H1 (cell line): ENCODE measurements at regions not wholly inside any gene's neighbourhood (a gene's known extent, or its start where the extent isn't known, plus 50 kb on each side); places are given as distances from the start of the nearest gene placed in this dataset.
A peak's percentile ranks its signal among the peaks of the same experiment; 100 is the strongest.

ENCODE experiments used
- CTCF ChIA-PET: fragments of 300-600 bp; sonication (Branson Sonifier 250); formaldehyde crosslinking; loops from one replicate; lab custom pipeline; 2021; ENCODE audit not compliant: partially characterized antibody; lab: Charles Lee
- POLR2A ChIA-PET: fragments of 300-600 bp; sonication (Branson Sonifier 250); formaldehyde crosslinking; loops from one replicate; lab custom pipeline; 2021; ENCODE audit warnings: inconsistent platforms; ENCODE audit not compliant: partially characterized antibody; lab: Charles Lee
- DNase-seq, 2 experiments: peaks; one replicate each; pipeline versions ENCODE4 v3.0.0 to v3.0.0-alpha.2; 2010 to 2022; ENCODE audit warnings: low spot score in 2 of 2, low read depth in 1 of 2, mixed read lengths in 1 of 2
- FAIRE-seq: peaks from 2 replicates; lab custom pipeline; 2011; peaks lifted over from hg19 to GRCh38; lab: Jason Lieb, UNC
- H2AFZ ChIP-seq: 2 replicates; pipeline ENCODE4 v1.8.1; 2012; ENCODE audit warnings: low read length, inconsistent platforms
- H2AK5ac ChIP-seq: 2 replicates; pipeline ENCODE4 v1.6.1; 2013; ENCODE audit warnings: low read depth, low read length
- H2BK120ac ChIP-seq: replicated peaks from 2 replicates; pipeline ENCODE3; 2013; ENCODE audit warnings: low read depth, low read length, inconsistent platforms
- H2BK12ac ChIP-seq: 2 replicates; pipeline ENCODE4 v1.6.1; 2013; ENCODE audit warnings: low read depth, low read length
- H2BK15ac ChIP-seq: 2 replicates; pipeline ENCODE4 v1.6.1; 2013; ENCODE audit warnings: low read length
- H2BK20ac ChIP-seq: 2 replicates; pipeline ENCODE4 v1.6.1; 2013; ENCODE audit warnings: low read length
- H2BK5ac ChIP-seq: 2 replicates; pipeline ENCODE4 v1.6.1; 2013; ENCODE audit warnings: low read depth, low read length
- H3K14ac ChIP-seq: 2 replicates; pipeline ENCODE4 v1.6.1; 2013; ENCODE audit warnings: inconsistent platforms; ENCODE audit not compliant: insufficient read length
- H3K18ac ChIP-seq: 2 replicates; pipeline ENCODE4 v1.6.1; 2013; ENCODE audit warnings: low read length; ENCODE audit errors: extremely low read depth
- H3K23ac ChIP-seq: 2 replicates; pipeline ENCODE4 v1.6.1; 2013; ENCODE audit warnings: inconsistent platforms; ENCODE audit not compliant: insufficient read length
- H3K23me2 ChIP-seq: 2 replicates; pipeline ENCODE4 v1.6.1; 2013; ENCODE audit warnings: low read depth, low read length
- H3K27ac ChIP-seq: 2 replicates; pipeline ENCODE4 v1.6.1; 2011; ENCODE audit warnings: low read depth, low read length, inconsistent platforms
- H3K27me3 ChIP-seq, 4 experiments: replicated peaks in 1 of 4; 1 replicate in 1 of 4; 2 replicates in 3 of 4; pipeline versions ENCODE4 v1.6.1 to v1.8.1; 2011 to 2013; ENCODE audit warnings: low read length in 3 of 4, mild to moderate bottlenecking in 3 of 4, inconsistent platforms in 2 of 4, mixed read lengths in 2 of 4, moderate library complexity in 1 of 4; ENCODE audit not compliant: control insufficient read depth in 3 of 4, insufficient read depth in 3 of 4; ENCODE audit errors: extremely low read depth in 1 of 4
- H3K36me3 ChIP-seq, 4 experiments: 2 replicates each; pipeline versions ENCODE4 v1.6.1 to v1.8.1; 2011 to 2013; ENCODE audit warnings: mild to moderate bottlenecking in 4 of 4, low read length in 3 of 4, moderate library complexity in 2 of 4, control low read depth in 1 of 4, inconsistent platforms in 1 of 4; ENCODE audit not compliant: insufficient read depth in 4 of 4, control insufficient read depth in 2 of 4
- H3K4ac ChIP-seq: replicated peaks from 2 replicates; pipeline ENCODE3; 2013; ENCODE audit warnings: low read length, low read depth, mixed read lengths, inconsistent platforms; ENCODE audit not compliant: insufficient read length
- H3K4me1 ChIP-seq, 4 experiments: replicated peaks in 1 of 4; 1 replicate in 1 of 4; 2 replicates in 3 of 4; pipeline versions ENCODE4 v1.6.1 to v1.8.1; 2011 to 2013; ENCODE audit warnings: low read length in 3 of 4, inconsistent platforms in 2 of 4, mixed read lengths in 1 of 4; ENCODE audit not compliant: insufficient read depth in 4 of 4, control insufficient read depth in 3 of 4
- H3K4me2 ChIP-seq, 2 experiments: 2 replicates each; pipeline versions ENCODE4 v1.6.1 to v1.8.1; 2011 to 2013; ENCODE audit warnings: low read depth in 2 of 2, low read length in 2 of 2, control low read depth in 1 of 2, inconsistent platforms in 1 of 2, mild to moderate bottlenecking in 1 of 2; ENCODE audit not compliant: insufficient read depth in 1 of 2
- H3K4me3 ChIP-seq, 4 experiments: fragments of 200-600, 300-600 bp in 1 of 4; sonication (generic), shearing (Covaris generic), sonication (Bioruptor Twin) in 1 of 4; 2 replicates each; pipeline versions ENCODE4 v1.5.1 to v1.8.1; 2011 to 2016; ENCODE audit warnings: low read length in 4 of 4, low read depth in 3 of 4, control low read depth in 2 of 4, inconsistent platforms in 2 of 4, mild to moderate bottlenecking in 2 of 4, mixed read lengths in 1 of 4, moderate library complexity in 1 of 4; ENCODE audit not compliant: insufficient read depth in 2 of 4; ENCODE audit errors: extremely low read depth in 1 of 4
- H3K56ac ChIP-seq: replicated peaks from 2 replicates; pipeline ENCODE3; 2013; ENCODE audit warnings: low read depth, mild to moderate bottlenecking, mixed read lengths, low read length, inconsistent platforms; ENCODE audit not compliant: insufficient read length
- H3K79me1 ChIP-seq: 2 replicates; pipeline ENCODE4 v1.6.1; 2013; ENCODE audit warnings: low read depth, low read length, control low read depth
- H3K79me2 ChIP-seq, 2 experiments: 2 replicates each; pipeline versions ENCODE4 v1.6.1 to v1.8.1; 2012 to 2013; ENCODE audit warnings: low read length in 2 of 2, mild to moderate bottlenecking in 2 of 2, inconsistent platforms in 1 of 2; ENCODE audit not compliant: insufficient read depth in 2 of 2, control insufficient read depth in 1 of 2
- H3K9ac ChIP-seq, 4 experiments: replicated peaks in 1 of 4; 1 replicate in 1 of 4; 2 replicates in 3 of 4; pipeline versions ENCODE4 v1.6.1 to v1.8.1; 2011 to 2013; ENCODE audit warnings: low read depth in 3 of 4, low read length in 3 of 4, control low read depth in 2 of 4, mild to moderate bottlenecking in 2 of 4, moderate library complexity in 2 of 4, inconsistent platforms in 1 of 4; ENCODE audit errors: extremely low read depth in 1 of 4
- H3K9me3 ChIP-seq, 2 experiments: 2 replicates each; pipeline versions ENCODE4 v1.6.1 to v1.8.1; 2012 to 2013; ENCODE audit warnings: mild to moderate bottlenecking in 2 of 2, moderate library complexity in 2 of 2, control low read depth in 1 of 2, inconsistent platforms in 1 of 2, low read depth in 1 of 2, low read length in 1 of 2, mixed read lengths in 1 of 2; ENCODE audit not compliant: insufficient read depth in 2 of 2
- H4K20me1 ChIP-seq, 2 experiments: replicated peaks in 1 of 2; 2 replicates each; pipeline versions ENCODE3 to v1.8.1; 2011 to 2013; ENCODE audit warnings: inconsistent platforms in 2 of 2, low read length in 2 of 2, mild to moderate bottlenecking in 1 of 2; ENCODE audit not compliant: insufficient read depth in 2 of 2, control insufficient read depth in 1 of 2
- H4K5ac ChIP-seq: 2 replicates; pipeline ENCODE4 v1.6.1; 2013; ENCODE audit warnings: low read length, low read depth, mixed read lengths, inconsistent platforms; ENCODE audit not compliant: insufficient read length
- H4K8ac ChIP-seq: 2 replicates; pipeline ENCODE4 v1.8.0; 2013; ENCODE audit warnings: mild to moderate bottlenecking, moderate library complexity, low read length, inconsistent platforms; ENCODE audit not compliant: insufficient read depth; ENCODE audit errors: extremely low read depth
- H4K91ac ChIP-seq: replicated peaks from 2 replicates; pipeline ENCODE3; 2013; ENCODE audit warnings: low read length, mixed read lengths, inconsistent platforms; ENCODE audit not compliant: insufficient read length
- CEBPB ChIP-seq: IDR thresholded peaks from 2 replicates; pipeline ENCODE4 v1.6.1; 2012; ENCODE audit warnings: low read depth, low read length
- CREB1 ChIP-seq: IDR thresholded peaks from 2 replicates; pipeline ENCODE4 v1.6.1; 2012; ENCODE audit warnings: inconsistent platforms
- CTCF ChIP-seq, 3 experiments: IDR thresholded peaks; 1 replicate in 2 of 3; 2 replicates in 1 of 3; pipeline versions ENCODE4 v1.5.1 to v1.6.1; 2011; ENCODE audit warnings: low read length in 3 of 3, mild to moderate bottlenecking in 3 of 3, inconsistent platforms in 2 of 3, low read depth in 1 of 3, moderate library complexity in 1 of 3; ENCODE audit not compliant: insufficient read depth in 1 of 3; ENCODE audit errors: control extremely low read depth in 1 of 3
- GTF2F1 ChIP-seq: IDR thresholded peaks from 2 replicates; pipeline ENCODE4 v1.6.1; 2012; ENCODE audit warnings: low read depth, low read length, improper control_type of control experiment, borderline replicate concordance
- HDAC6 ChIP-seq: IDR thresholded peaks from one replicate; pipeline ENCODE4 v1.7.1; 2012; ENCODE audit warnings: low read depth, mild to moderate bottlenecking, inconsistent platforms, low read length, moderate library complexity
- KDM5A ChIP-seq: fragments of 200-600 bp; IDR thresholded peaks from 2 replicates; pipeline ENCODE4 v1.7.1; 2012; ENCODE audit warnings: mild to moderate bottlenecking, low read length, inconsistent platforms, mixed read lengths
- MAX ChIP-seq: IDR thresholded peaks from 2 replicates; pipeline ENCODE4 v1.6.1; 2012; ENCODE audit warnings: inconsistent platforms
- RBBP5 ChIP-seq: IDR thresholded peaks from 2 replicates; pipeline ENCODE4 v1.7.1; 2012; ENCODE audit warnings: low read depth, mild to moderate bottlenecking, inconsistent platforms, low read length, moderate library complexity, borderline replicate concordance
- TAF1 ChIP-seq: IDR thresholded peaks from 2 replicates; pipeline ENCODE4 v1.6.1; 2011; ENCODE audit warnings: mild to moderate bottlenecking, low read depth, low read length
- TAF7 ChIP-seq: optimal IDR thresholded peaks from 2 replicates; pipeline ENCODE3; 2011; ENCODE audit warnings: low read depth, mild to moderate bottlenecking, inconsistent platforms, low read length, moderate library complexity, borderline replicate concordance
- YY1 ChIP-seq: IDR thresholded peaks from 2 replicates; pipeline ENCODE4 v1.6.1; 2011; ENCODE audit warnings: low read depth, mild to moderate bottlenecking, low read length
- WGBS, 2 experiments: shearing (Covaris generic) in 1 of 2; methylation state at CpG; one replicate each; pipeline versions ENCODE4 v1.1.6 to v1.1.7; 2013 to 2015; ENCODE audit warnings: low lambda C conversion rate in 2 of 2, mixed read lengths in 2 of 2, inconsistent platforms in 1 of 2, low coverage in 1 of 2, missing lambda C conversion rate in 1 of 2; ENCODE audit not compliant: insufficient replicate concordance in 2 of 2, insufficient coverage in 1 of 2, insufficient read length in 1 of 2; ENCODE audit errors: extremely low coverage in 1 of 2, missing lambda C conversion rate in 1 of 2; 5-methylcytosine and 5-hydroxymethylcytosine counted together

- Histone ChIP-seq H3K9ac (no peak overlapping the region), H3K9me3 (no peaks in the 10 kb centered on the region), H4K20me1 (no peaks in the 10 kb centered on the region), H2AFZ (no peak overlapping the region), H3K79me2 (no peaks in the 10 kb centered on the region), H3K4me3 (no peak overlapping the region), H3K36me3 (no peaks in the 10 kb centered on the region), H3K23ac (no peak overlapping the region), H2BK5ac (no peak overlapping the region), H2BK120ac (no peak overlapping the region), H2BK20ac (no peak overlapping the region), H3K14ac (no peak overlapping the region), H2BK15ac (no peak overlapping the region), H3K4ac (no peak overlapping the region), H3K79me1 (no peaks in the 10 kb centered on the region), H3K4me2 (no peak overlapping the region), H3K4me1 (peaks cover 0 to 6% (median 0%) of the 10 kb centered on the region in 4 experiments; a peak in 4 of 7 replicates), H3K23me2 (no peaks in the 10 kb centered on the region), H4K8ac (no peak overlapping the region), H3K27me3 (no peaks in the 10 kb centered on the region), H3K18ac (no peak overlapping the region), H4K5ac (no peak overlapping the region), H2BK12ac (no peak overlapping the region), H4K91ac (no peak overlapping the region), H2AK5ac (no peak overlapping the region), H3K56ac (no peak overlapping the region), H3K27ac (no peak overlapping the region)
- POLR2A ChIA-PET, result interaction anchor here (0.9 kb wide), 1 partner anchor 21 kb away, joined by 3 read pairs; no protein-coding TSS in a partner anchor
- FAIRE-seq (no peak), DNase-seq (no peak)
- CTCF ChIA-PET, result interaction anchor here (1.0 to 12.6 kb wide), 9 partner anchors 9 to 240 kb away, joined by 3 to 98 read pairs (median 6); no protein-coding TSS in a partner anchor
- 79% methylated on average over 1 of the region's 1 CpG; no CpG with 5 or more reads in 1 of the 2 experiments for WGBS, 2 experiments
- TF ChIP-seq GTF2F1 (no peak), CTCF (IDR thresholded peaks at IDR 0.05; ENCODE audit: control extremely low read depth in 1 of 3, insufficient read depth in 1 of 3, low read depth in 1 of 3, low read length in 3 of 3) (peak; percentile 17 to 50 (median 49)), KDM5A (no peak), YY1 (no peak), HDAC6 (no peak), RBBP5 (no peak), TAF1 (no peak), TAF7 (no peak), MAX (no peak), CEBPB (no peak), CREB1 (no peak)
Observed at GRCh38 chr15:31455499-31455898, 128.9 kb downstream of the KLF13 start.
